VCaP (cell line): ENCODE measurements at regions not wholly inside any gene's neighbourhood (a gene's known extent, or its start where the extent isn't known, plus 50 kb on each side); places are given as distances from the start of the nearest gene placed in this dataset.

Source experiments
- H3K27ac ChIP-seq: fragments of 450-650 bp; 2 replicates; pipeline ENCODE4 v1.5.1; 2017
- TF ChIP-seq, protein P1 (sequence below): fragments of 450-650 bp; conservative IDR thresholded peaks from 2 replicates; pipeline ENCODE4 v1.5.1; 2017; ENCODE audit warnings: mild to moderate bottlenecking, moderate library complexity

DNA sequence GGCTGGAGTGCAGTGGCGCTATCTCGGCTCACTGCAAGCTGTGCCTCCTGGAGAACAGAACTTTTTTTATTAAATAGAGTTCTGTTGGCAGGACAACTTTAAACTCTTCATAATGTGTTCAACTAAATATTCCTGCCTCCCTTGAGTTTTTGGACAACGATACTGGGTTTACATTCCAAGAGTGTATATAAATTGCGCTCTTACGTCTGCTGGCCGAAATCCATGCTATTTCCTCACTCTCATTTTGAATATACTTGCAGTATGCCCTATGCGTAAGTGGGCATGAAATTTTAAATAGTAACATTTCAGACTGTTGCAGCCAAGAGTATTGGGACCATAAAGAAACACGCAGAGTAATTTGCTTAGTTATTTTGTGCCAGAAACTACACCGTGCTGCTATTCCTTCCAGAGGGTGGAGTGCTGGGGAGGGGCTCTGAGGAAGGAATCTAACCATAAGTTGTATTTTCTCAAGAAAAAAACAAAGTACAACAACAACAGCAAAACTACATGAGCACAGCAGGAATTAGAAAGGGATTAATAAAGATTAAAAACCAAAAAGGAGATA, 480.0 kb downstream of the NLGN4X start:
- H3K27ac ChIP-seq = no peak overlapping the region
- TF ChIP-seq, protein P1, sequence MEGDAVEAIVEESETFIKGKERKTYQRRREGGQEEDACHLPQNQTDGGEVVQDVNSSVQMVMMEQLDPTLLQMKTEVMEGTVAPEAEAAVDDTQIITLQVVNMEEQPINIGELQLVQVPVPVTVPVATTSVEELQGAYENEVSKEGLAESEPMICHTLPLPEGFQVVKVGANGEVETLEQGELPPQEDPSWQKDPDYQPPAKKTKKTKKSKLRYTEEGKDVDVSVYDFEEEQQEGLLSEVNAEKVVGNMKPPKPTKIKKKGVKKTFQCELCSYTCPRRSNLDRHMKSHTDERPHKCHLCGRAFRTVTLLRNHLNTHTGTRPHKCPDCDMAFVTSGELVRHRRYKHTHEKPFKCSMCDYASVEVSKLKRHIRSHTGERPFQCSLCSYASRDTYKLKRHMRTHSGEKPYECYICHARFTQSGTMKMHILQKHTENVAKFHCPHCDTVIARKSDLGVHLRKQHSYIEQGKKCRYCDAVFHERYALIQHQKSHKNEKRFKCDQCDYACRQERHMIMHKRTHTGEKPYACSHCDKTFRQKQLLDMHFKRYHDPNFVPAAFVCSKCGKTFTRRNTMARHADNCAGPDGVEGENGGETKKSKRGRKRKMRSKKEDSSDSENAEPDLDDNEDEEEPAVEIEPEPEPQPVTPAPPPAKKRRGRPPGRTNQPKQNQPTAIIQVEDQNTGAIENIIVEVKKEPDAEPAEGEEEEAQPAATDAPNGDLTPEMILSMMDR = no peak

DNA sequence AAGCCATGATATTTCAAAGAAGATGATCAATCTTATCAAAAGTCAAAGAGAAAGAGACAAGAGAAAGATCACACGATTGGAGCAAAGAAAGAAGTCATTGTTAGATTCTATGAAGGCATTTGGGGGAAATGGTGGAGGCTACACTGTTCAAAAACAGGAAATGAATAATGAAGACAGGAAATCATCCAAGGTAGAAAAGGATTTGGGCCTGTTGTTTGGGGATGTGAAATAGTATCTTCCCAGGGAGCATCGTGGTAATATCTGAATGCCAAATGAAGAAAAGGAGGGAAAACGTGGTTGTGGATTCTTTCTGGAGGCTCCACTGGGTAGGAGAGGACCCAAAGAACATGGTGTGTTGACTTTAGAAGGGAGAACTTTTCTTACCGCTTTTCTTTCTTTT, 482.4 kb downstream of the NLGN4X start:
- no peak overlapping the region for H3K27ac ChIP-seq
- TF ChIP-seq, protein P1 = no peak

DNA sequence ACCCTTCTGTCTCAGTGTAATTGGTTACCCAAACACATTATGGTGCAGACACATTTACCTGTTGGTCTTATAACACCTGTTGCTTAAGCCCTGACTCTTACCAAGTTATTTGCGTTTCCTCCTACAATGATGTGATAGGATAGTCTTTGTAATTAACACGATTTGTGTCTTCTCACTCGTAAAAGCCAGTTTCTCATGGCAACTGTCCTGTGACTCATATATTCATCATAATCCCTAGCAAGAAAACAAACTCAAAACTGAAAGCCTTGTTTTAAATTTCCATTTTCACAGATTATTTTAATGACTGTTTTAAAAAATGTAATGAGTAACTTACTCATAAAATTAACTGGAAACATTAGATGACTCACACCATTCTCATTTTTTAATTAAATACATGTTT, 495.2 kb downstream of the NLGN4X start:
- TF ChIP-seq, protein P1 = no peak

DNA sequence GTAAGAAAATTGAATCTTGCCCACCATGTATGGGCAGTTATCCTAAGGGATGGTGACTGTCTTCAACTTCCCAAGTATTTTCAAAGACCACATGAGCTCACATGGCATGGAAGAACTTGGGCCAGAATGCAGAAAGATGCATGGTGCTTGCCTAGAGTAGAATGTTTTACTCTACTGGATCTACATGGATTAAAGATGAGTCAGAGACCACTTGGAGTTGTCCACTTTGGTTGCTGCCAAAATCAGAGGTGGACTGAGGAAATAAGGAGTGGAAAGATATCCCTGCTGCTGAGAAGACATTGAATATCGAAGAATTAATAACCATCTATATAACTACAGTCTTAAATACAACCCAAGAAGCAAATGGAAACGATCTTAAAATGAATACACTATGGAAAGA, 498.1 kb downstream of the NLGN4X start:
- TF ChIP-seq, protein P1 = no peak
- H3K27ac ChIP-seq = no peak overlapping the region

More for the DNA sequence above, 495.2 kb downstream of the NLGN4X start:
- H3K27ac ChIP-seq = no peak overlapping the region

DNA sequence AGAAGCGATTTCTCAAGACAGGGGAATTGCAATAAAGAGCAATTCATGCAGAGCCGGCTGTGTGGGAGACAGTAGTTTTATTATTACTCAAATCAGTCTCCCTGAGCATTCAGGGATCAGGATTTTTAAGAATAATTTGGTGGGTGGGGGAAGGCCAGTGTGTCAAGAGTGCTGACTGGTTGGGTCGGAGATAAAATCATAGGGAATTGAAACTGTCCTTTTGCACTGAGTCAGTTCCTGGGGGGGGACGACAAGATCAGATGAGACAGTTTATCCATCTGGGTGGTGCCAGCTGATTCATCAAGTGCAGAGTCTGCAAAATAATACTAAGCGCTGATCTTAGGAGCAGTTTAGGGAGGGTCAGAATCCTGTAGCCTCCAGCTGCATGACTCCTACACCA, 502.4 kb downstream of the NLGN4X start:
- no peak overlapping the region for H3K27ac ChIP-seq

DNA sequence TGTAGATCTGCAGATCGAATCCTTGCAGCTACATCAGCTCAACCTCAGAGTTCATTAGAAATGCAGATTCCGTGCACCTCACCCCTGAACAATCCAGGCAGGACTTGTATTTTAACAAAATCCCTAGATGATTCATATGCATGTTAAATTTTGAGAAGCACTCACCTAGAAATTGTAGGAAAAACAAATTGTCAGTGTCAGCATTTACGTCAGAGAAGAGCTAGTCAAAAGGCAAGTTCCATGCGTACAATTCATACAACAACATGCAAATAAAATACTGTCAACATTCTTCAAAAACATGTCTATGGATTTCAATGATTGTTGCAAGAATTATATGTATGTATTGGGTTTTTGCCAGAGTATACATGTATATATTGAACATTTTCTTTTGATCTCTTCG, 504.5 kb downstream of the NLGN4X start:
- no peak overlapping the region for H3K27ac ChIP-seq
- TF ChIP-seq, protein P1 = no peak

More for the DNA sequence above, 502.4 kb downstream of the NLGN4X start:
- TF ChIP-seq, protein P1 = no peak

DNA sequence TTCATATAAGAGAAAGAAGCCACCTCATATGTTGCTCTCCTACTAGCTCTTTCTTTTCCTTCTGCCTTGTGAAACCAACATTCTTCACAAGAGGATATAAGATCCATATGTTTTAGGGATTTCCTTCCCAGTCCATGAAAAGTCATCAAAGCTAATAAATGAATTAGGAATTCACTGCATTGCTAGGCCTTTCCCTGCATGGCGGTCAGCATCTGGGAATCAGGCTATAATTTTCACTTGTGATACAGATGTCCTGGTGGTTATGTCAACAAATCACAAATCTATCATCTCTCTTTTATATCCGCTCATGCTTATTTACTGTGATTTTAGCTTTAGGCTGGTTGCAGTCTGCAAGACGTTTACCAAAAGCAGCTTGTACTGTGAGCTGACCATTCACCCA, 510.0 kb downstream of the NLGN4X start:
- TF ChIP-seq, protein P1 = no peak
- no peak overlapping the region for H3K27ac ChIP-seq
